Kidney (tissue), 13 donors: ENCODE measurements at regions not wholly inside any gene's neighbourhood (a gene's known extent, or its start where the extent isn't known, plus 50 kb on each side); places are given as distances from the start of the nearest gene placed in this dataset.

Source experiments
- DNase-seq, 5 donors: peaks; one replicate each; pipeline ENCODE4 v3.0.0-alpha.2; 2013 to 2020
- FAIRE-seq: peaks from 2 replicates; lab custom pipeline; 2012; peaks lifted over from hg19 to GRCh38; lab: Jason Lieb, UNC
- H3K27ac ChIP-seq, 2 donors: one replicate each; pipeline ENCODE4 v1.7.0; 2013; ENCODE audit warnings: low read depth in 2 of 2, low read length in 2 of 2, inconsistent platforms in 1 of 2
- H3K27me3 ChIP-seq: one replicate; pipeline ENCODE4 v1.7.1; 2013; ENCODE audit warnings: low read length, inconsistent platforms; ENCODE audit not compliant: control insufficient read depth, insufficient read depth
- H3K36me3 ChIP-seq, 3 donors: one replicate each; pipeline versions ENCODE4 v1.7.0 to v1.7.1; 2013; ENCODE audit warnings: low read length in 3 of 3, control low read depth in 1 of 3, inconsistent platforms in 1 of 3; ENCODE audit not compliant: insufficient read depth in 3 of 3, control insufficient read depth in 2 of 3
- H3K4me1 ChIP-seq, 3 donors: one replicate each; pipeline versions ENCODE4 v1.7.0 to v1.7.1; 2013; ENCODE audit warnings: low read length in 3 of 3, inconsistent platforms in 1 of 3, low read depth in 1 of 3; ENCODE audit not compliant: control insufficient read depth in 2 of 3, insufficient read depth in 2 of 3
- H3K4me3 ChIP-seq, 3 donors: one replicate each; pipeline versions ENCODE4 v1.7.0 to v1.8.1; 2013; ENCODE audit warnings: low read length in 3 of 3, control low read depth in 1 of 3, inconsistent platforms in 1 of 3
- H3K9ac ChIP-seq, 3 donors: one replicate each; pipeline versions ENCODE4 v1.7.0 to v1.7.1; 2013; ENCODE audit warnings: low read length in 3 of 3, control low read depth in 1 of 3, inconsistent platforms in 1 of 3
- H3K9me3 ChIP-seq, 3 donors: one replicate each; pipeline versions ENCODE4 v1.7.0 to v1.7.1; 2013; ENCODE audit warnings: low read length in 3 of 3, control low read depth in 1 of 3, inconsistent platforms in 1 of 3; ENCODE audit not compliant: control insufficient read depth in 2 of 3, insufficient read depth in 1 of 3
- intact Hi-C: fragments of 100-400 bp; cut with DNase I; formaldehyde crosslinking; loops from one replicate; pipeline ENCODE4 v1.11.1; 2022
- TF ChIP-seq, protein P1 (sequence below): IDR thresholded peaks from 3 replicates; pipeline ENCODE4 v1.5.1; 2012; ENCODE audit warnings: mild to moderate bottlenecking, moderate library complexity, borderline replicate concordance; ENCODE audit not compliant: insufficient read depth; ENCODE audit errors: extremely low read depth
- donor health status: control.
- donor health status: control.
- donor health status: control.
- donor health status: control.
- donor health status: control.
- donor health status: DM: yes; HTN: yes; CAD: no.
- donor health status: Normal renal cell carcinoma (clear cell type).

DNA sequence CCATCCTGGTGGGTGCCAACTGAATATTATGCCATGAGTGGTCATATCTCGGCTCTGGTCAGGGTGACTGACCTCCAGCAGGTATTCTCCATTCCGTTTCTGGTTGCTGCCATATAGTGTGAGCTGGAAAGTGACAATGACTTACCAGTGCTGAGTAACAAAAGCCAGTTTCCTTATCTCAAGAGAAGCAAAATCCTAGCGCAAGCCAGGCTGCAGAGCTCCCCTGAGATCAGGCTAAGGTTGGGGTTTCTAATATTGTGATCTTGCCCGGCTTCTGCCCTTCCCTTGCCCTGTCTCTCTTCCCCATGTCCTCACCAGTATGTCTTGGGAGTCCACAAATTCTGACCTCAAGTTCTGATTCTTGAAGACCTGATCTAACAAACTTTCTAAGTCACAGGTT, 271.3 kb upstream of the SPTLC3 start:
- H3K4me3 ChIP-seq, result no peak overlapping the region
- H3K27me3 ChIP-seq, result no peaks in the 10 kb centered on the region
- H3K36me3 ChIP-seq, result no peaks in the 10 kb centered on the region
- H3K9ac ChIP-seq, result no peak overlapping the region
- H3K4me1 ChIP-seq, result no peaks in the 10 kb centered on the region
- TF ChIP-seq, protein P1, sequence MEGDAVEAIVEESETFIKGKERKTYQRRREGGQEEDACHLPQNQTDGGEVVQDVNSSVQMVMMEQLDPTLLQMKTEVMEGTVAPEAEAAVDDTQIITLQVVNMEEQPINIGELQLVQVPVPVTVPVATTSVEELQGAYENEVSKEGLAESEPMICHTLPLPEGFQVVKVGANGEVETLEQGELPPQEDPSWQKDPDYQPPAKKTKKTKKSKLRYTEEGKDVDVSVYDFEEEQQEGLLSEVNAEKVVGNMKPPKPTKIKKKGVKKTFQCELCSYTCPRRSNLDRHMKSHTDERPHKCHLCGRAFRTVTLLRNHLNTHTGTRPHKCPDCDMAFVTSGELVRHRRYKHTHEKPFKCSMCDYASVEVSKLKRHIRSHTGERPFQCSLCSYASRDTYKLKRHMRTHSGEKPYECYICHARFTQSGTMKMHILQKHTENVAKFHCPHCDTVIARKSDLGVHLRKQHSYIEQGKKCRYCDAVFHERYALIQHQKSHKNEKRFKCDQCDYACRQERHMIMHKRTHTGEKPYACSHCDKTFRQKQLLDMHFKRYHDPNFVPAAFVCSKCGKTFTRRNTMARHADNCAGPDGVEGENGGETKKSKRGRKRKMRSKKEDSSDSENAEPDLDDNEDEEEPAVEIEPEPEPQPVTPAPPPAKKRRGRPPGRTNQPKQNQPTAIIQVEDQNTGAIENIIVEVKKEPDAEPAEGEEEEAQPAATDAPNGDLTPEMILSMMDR, result no peak
- intact Hi-C loops, result no loop called here
- no peaks in the 10 kb centered on the region for H3K9me3 ChIP-seq
- no peak overlapping the region for H3K27ac ChIP-seq
- FAIRE-seq (no peak), DNase-seq (no peak)

DNA sequence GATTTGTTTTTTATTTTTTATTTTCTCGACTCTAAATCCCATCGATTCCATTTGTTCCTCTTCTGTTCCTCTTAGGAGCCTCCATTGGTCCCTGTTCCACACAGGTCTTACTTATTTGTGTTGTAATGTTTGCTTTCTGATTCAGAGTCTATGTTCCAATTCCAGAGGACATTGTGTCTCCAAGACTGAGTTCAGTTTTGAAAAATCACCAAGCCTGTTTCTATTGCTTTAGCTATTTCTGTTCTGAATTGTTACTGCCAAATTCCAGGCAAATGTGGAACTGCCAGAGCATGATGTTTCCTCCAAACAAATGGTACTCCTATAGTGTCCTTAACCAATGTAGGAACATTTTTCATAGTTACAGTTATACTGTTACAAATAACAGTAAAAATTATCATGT, 270.9 kb upstream of the SPTLC3 start:
- no peak for FAIRE-seq
- H3K27ac ChIP-seq, result no peak overlapping the region
- intact Hi-C loops, result no loop called here

DNA sequence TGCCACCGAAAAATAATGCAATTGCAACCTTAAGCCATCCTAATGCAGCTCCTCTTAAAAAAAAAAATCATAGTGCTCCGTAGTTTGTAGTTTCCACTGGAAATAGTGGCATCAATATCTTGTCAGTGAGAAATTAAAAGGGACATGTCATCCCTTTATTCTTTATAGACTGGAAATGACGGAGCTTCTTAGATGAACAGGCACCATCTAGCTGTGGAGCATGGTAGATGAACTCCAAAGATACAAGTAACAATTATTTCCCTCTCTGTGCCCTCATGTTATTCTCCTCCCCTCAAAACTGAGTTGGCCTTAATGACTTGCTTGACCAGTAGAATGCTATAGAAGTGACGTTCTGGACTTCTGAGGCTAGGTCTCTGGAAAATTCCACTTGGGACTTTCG, 268.1 kb upstream of the SPTLC3 start:
- Histone ChIP-seq H3K9me3 (no peaks in the 10 kb centered on the region), H3K36me3 (no peaks in the 10 kb centered on the region), H3K4me3 (no peak overlapping the region), H3K4me1 (no peaks in the 10 kb centered on the region), H3K27ac (no peak overlapping the region), H3K27me3 (no peaks in the 10 kb centered on the region), H3K9ac (no peak overlapping the region)
- FAIRE-seq (no peak), DNase-seq (no peak)
- intact Hi-C loops, result no loop called here
- TF ChIP-seq, protein P1, result no peak

More for the DNA sequence above, 270.9 kb upstream of the SPTLC3 start:
- no peak for DNase-seq
- Histone ChIP-seq H3K27me3 (no peaks in the 10 kb centered on the region), H3K9me3 (no peaks in the 10 kb centered on the region), H3K4me3 (no peak overlapping the region), H3K9ac (no peak overlapping the region), H3K4me1 (no peaks in the 10 kb centered on the region), H3K36me3 (no peaks in the 10 kb centered on the region)
- TF ChIP-seq, protein P1, result no peak

DNA sequence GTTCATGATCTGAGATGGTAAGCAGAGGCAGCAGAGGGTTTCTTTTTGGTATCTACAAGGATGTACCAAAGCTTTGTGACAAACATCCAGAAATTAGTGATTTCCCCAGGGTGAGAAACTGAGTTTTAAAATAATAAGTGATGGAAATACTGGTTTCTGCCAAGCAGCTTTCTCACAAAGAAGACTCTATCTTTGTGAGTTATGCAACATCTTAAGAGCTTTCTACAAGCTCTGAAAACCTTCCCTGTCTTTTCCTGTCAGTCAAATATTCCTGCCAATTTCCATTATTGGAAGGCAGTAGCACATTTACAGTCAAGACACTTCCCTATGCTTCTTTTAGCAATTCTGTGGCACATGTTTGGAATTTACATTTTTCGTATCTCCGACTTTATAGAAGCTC, 264.7 kb upstream of the SPTLC3 start:
- H3K9me3 ChIP-seq, result no peaks in the 10 kb centered on the region

More for the DNA sequence above, 264.7 kb upstream of the SPTLC3 start:
- Histone ChIP-seq H3K9ac (no peak overlapping the region), H3K36me3 (no peaks in the 10 kb centered on the region), H3K4me3 (no peak overlapping the region), H3K27ac (no peak overlapping the region), H3K4me1 (no peaks in the 10 kb centered on the region), H3K27me3 (no peaks in the 10 kb centered on the region)
- TF ChIP-seq, protein P1, result no peak
- FAIRE-seq (no peak), DNase-seq (no peak)
- intact Hi-C loops, result no loop called here
